Epithelial cell of esophagus (primary cell): ENCODE measurements at regions not wholly inside any gene's neighbourhood (a gene's known extent, or its start where the extent isn't known, plus 50 kb on each side); places are given as distances from the start of the nearest gene placed in this dataset.
A peak's percentile ranks its signal among the peaks of the same experiment; 100 is the strongest.

Source experiments
- DNase-seq: peaks from one replicate; pipeline ENCODE4 v3.0.0; 2010; ENCODE audit warnings: low read depth
- H3K4me3 ChIP-seq: 2 replicates; pipeline ENCODE4 v1.5.1; 2011; ENCODE audit warnings: mild to moderate bottlenecking, low read length, control low read depth
- CTCF ChIP-seq: IDR thresholded peaks from 2 replicates; pipeline ENCODE4 v1.5.1; 2011; ENCODE audit warnings: low read depth, mild to moderate bottlenecking, low read length, control low read depth, inconsistent platforms; ENCODE audit not compliant: insufficient read depth; ENCODE audit errors: missing control alignments

- no peak for DNase-seq
- no peak overlapping the region for H3K4me3 ChIP-seq
- no peak for TF ChIP-seq CTCF
Observed at GRCh38 chr9:2415326-2415725, 206.3 kb upstream of the VLDLR start.

GRCh38 chr9:2417730-2418129 lies 203.9 kb upstream of the VLDLR start:
- H3K4me3 ChIP-seq: no peak overlapping the region
- TF ChIP-seq CTCF: no peak

GRCh38 chr9:2418619-2419018 lies 203.0 kb upstream of the VLDLR start:
- DNase-seq: peak; percentile 24
- no peak for TF ChIP-seq CTCF
- no peak overlapping the region for H3K4me3 ChIP-seq

More at GRCh38 chr9:2417730-2418129, 203.9 kb upstream of the VLDLR start:
- no peak for DNase-seq

- DNase-seq: no peak
- H3K4me3 ChIP-seq: no peak overlapping the region
- TF ChIP-seq CTCF: no peak
Observed at GRCh38 chr9:2419347-2419746, 202.2 kb upstream of the VLDLR start.

GRCh38 chr9:2420543-2420942 lies 201.0 kb upstream of the VLDLR start:
- TF ChIP-seq CTCF: no peak
- no peak for DNase-seq
- H3K4me3 ChIP-seq: no peak overlapping the region

- no peak for DNase-seq
- no peak overlapping the region for H3K4me3 ChIP-seq
- no peak for TF ChIP-seq CTCF
Observed at GRCh38 chr9:2424619-2425033, 197.0 kb upstream of the VLDLR start.

GRCh38 chr9:2425676-2426075 lies 195.9 kb upstream of the VLDLR start:
- DNase-seq: no peak
- H3K4me3 ChIP-seq: no peak overlapping the region
- no peak for TF ChIP-seq CTCF
